K562 (cell line): ENCODE measurements at regions not wholly inside any gene's neighbourhood (a gene's known extent, or its start where the extent isn't known, plus 50 kb on each side); places are given as distances from the start of the nearest gene placed in this dataset.
A peak's percentile ranks its signal among the peaks of the same experiment; 100 is the strongest.

Experiments
- ATAC-seq: fragments of 200-7000 bp; cut with Tn5 transposase; 3 replicates; pipeline ENCODE4 v1.9.1; 2020; ENCODE audit warnings: moderate library complexity
- BruUV-seq: library from RNA; stranded (reverse); fragments of 400-500 nt; replicated peaks from 2 replicates; lab custom pipeline; 2021; lab: Mats Ljungman, UMichigan
- CTCF ChIA-PET: fragments of 300-600 bp; formaldehyde crosslinking; extraction: SDS; loops from one replicate; lab custom pipeline; 2021; ENCODE audit warnings: low intra/inter-chr PET ratio; lab: Yijun Ruan, JAX
- POLR2A ChIA-PET: fragments of 300-600, 350-650 bp; sonication (Branson Sonifier 250); formaldehyde crosslinking; extraction: SDS; loops from one replicate; lab custom pipeline; 2021; ENCODE audit warnings: antibody characterized with exemption, inconsistent platforms; lab: Yijun Ruan, JAX
- DNase-seq, 4 experiments: peaks; one replicate each; pipeline versions ENCODE4 v3.0.0 to v3.0.0-alpha.2; 2011 to 2018; ENCODE audit warnings: low spot score in 3 of 4, mixed read lengths in 3 of 4; ENCODE audit errors: extremely low read depth in 1 of 4
- FAIRE-seq: peaks from 2 replicates; lab custom pipeline; 2011; peaks lifted over from hg19 to GRCh38; lab: Jason Lieb, UNC
- H2AFZ ChIP-seq: 2 replicates; pipeline ENCODE4 v1.6.0; 2011; ENCODE audit warnings: low read depth, low read length, control low read depth, inconsistent platforms
- H3K27ac ChIP-seq: fragments of 200-600 bp; 3 replicates; pipeline ENCODE4 v1.8.0; 2011; ENCODE audit warnings: low read depth, mild to moderate bottlenecking, control low read depth, inconsistent platforms, low read length, moderate library complexity, mixed read lengths; ENCODE audit errors: extremely low read depth
- H3K27me3 ChIP-seq, 2 experiments: fragments of 300-600 bp in 1 of 2; 2 replicates in 1 of 2; 3 replicates in 1 of 2; pipeline versions ENCODE4 v1.6.0 to v1.8.0; 2011; ENCODE audit warnings: inconsistent platforms in 2 of 2, low read length in 2 of 2, mild to moderate bottlenecking in 1 of 2, mixed read lengths in 1 of 2, moderate library complexity in 1 of 2; ENCODE audit not compliant: control insufficient read depth in 2 of 2, insufficient read depth in 2 of 2
- H3K36me3 ChIP-seq: fragments of 300-600 bp; 3 replicates; pipeline ENCODE4 v1.8.0; 2011; ENCODE audit warnings: mild to moderate bottlenecking, low read length, inconsistent platforms; ENCODE audit not compliant: control insufficient read depth, insufficient read depth
- H3K4me1 ChIP-seq, 2 experiments: fragments of 200-600 bp in 1 of 2; replicated peaks in 1 of 2; 2 replicates in 1 of 2; 3 replicates in 1 of 2; pipeline versions ENCODE4 v1.5.1 to v1.8.0; 2011; ENCODE audit warnings: inconsistent platforms in 2 of 2, low read length in 2 of 2, mild to moderate bottlenecking in 1 of 2, mixed read lengths in 1 of 2, moderate library complexity in 1 of 2; ENCODE audit not compliant: control insufficient read depth in 2 of 2, insufficient read depth in 2 of 2
- H3K4me2 ChIP-seq: 2 replicates; pipeline ENCODE4 v1.6.1; 2011; ENCODE audit warnings: low read length, control low read depth, inconsistent platforms, mixed read lengths; ENCODE audit not compliant: insufficient read depth
- H3K4me3 ChIP-seq: fragments of 200-600 bp; sonication (generic), shearing (Covaris generic); 2 replicates; pipeline ENCODE4 v1.5.1; 2016; ENCODE audit warnings: control low read depth, inconsistent platforms
- H3K79me2 ChIP-seq: fragments of 200-600 bp; 3 replicates; pipeline ENCODE4 v1.8.0; 2011; ENCODE audit warnings: low read length, inconsistent platforms; ENCODE audit not compliant: control insufficient read depth, insufficient read depth
- H3K9ac ChIP-seq, 2 experiments: 2 replicates each; pipeline versions ENCODE4 v1.6.0 to v1.6.1; 2011; ENCODE audit warnings: low read depth in 2 of 2, low read length in 2 of 2, control low read depth in 1 of 2, inconsistent platforms in 1 of 2, mild to moderate bottlenecking in 1 of 2, mixed read lengths in 1 of 2; ENCODE audit not compliant: insufficient read depth in 1 of 2
- H3K9me1 ChIP-seq: one replicate; pipeline ENCODE4 v1.6.0; 2011; ENCODE audit warnings: inconsistent platforms, mild to moderate bottlenecking, low read length, moderate library complexity; ENCODE audit not compliant: control insufficient read depth, insufficient read depth
- H3K9me3 ChIP-seq: replicated peaks from 2 replicates; pipeline ENCODE4 v1.5.1; 2011; ENCODE audit warnings: low read depth, low read length, inconsistent platforms; ENCODE audit not compliant: control insufficient read depth, insufficient read depth
- H4K20me1 ChIP-seq: replicated peaks from 2 replicates; pipeline ENCODE4 v1.6.1; 2011; ENCODE audit warnings: low read length, inconsistent platforms, mixed read lengths; ENCODE audit not compliant: control insufficient read depth, insufficient read depth
- BHLHE40 ChIP-seq: IDR thresholded peaks from 2 replicates; pipeline ENCODE4 v1.6.1; 2011; ENCODE audit warnings: low read length, improper control_type of control experiment
- MYBL2 ChIP-seq, 2 experiments: fragments of 450-650 bp in 1 of 2; sonication (generic) in 1 of 2; formaldehyde crosslinking in 1 of 2; IDR thresholded peaks; 2 replicates each; pipeline versions ENCODE4 v1.6.1 to v1.8.1; 2017 to 2022; ENCODE audit warnings: borderline replicate concordance in 1 of 2, inconsistent platforms in 1 of 2, low read depth in 1 of 2, mild to moderate bottlenecking in 1 of 2, missing genetic modification reagents in 1 of 2, moderate library complexity in 1 of 2
- NFE2 ChIP-seq: IDR thresholded peaks from 2 replicates; pipeline ENCODE4 v1.6.1; 2014; ENCODE audit warnings: antibody characterized with exemption, low read depth
- NRF1 ChIP-seq, 2 experiments: fragments of 450-650 bp; IDR thresholded peaks in 1 of 2; conservative IDR thresholded peaks in 1 of 2; 2 replicates each; pipeline ENCODE4 v1.6.1; 2014; ENCODE audit warnings: mild to moderate bottlenecking in 2 of 2
- SPI1 ChIP-seq: IDR thresholded peaks from 2 replicates; pipeline ENCODE4 v1.6.1; 2011; ENCODE audit warnings: low read depth, low read length, control low read depth, borderline replicate concordance
- XRCC5 ChIP-seq: fragments of 200-400 bp; formaldehyde crosslinking; IDR thresholded peaks from 2 replicates; pipeline ENCODE4 v1.6.1; 2017; ENCODE audit warnings: low read depth, mild to moderate bottlenecking, low read length
- ZNF639 ChIP-seq, 2 experiments: fragments of 200-800 bp in 1 of 2; sonication (Bioruptor generic) in 1 of 2; sonication (generic) in 1 of 2; formaldehyde crosslinking in 1 of 2; IDR thresholded peaks in 1 of 2; conservative IDR thresholded peaks in 1 of 2; 2 replicates each; pipeline versions ENCODE4 v1.5.0 to v1.6.1; 2016 to 2020; ENCODE audit warnings: missing compliant biosample characterization in 1 of 2, missing genetic modification characterization in 1 of 2, missing genetic modification reagents in 1 of 2
- WGBS: fragments of 100-300 bp; shearing (Covaris generic); methylation state at CpG from one replicate; pipeline ENCODE4 v1.1.6; 2016; ENCODE audit warnings: low coverage, mixed read lengths; ENCODE audit not compliant: insufficient coverage; ENCODE audit errors: missing lambda C conversion rate; 5-methylcytosine and 5-hydroxymethylcytosine counted together
- in situ Hi-C: fragments of 300-500 bp; cut with MboI; formaldehyde crosslinking; loops from 4 replicates; pipeline ENCODE4 v1.15.0; 2018; ENCODE audit warnings: inconsistent platforms, mixed read lengths
- intact Hi-C: fragments of 100-400 bp; cut with micrococcal nuclease; formaldehyde crosslinking; loops from 2 replicates; pipeline ENCODE4 v1.14.2; 2022

DNA sequence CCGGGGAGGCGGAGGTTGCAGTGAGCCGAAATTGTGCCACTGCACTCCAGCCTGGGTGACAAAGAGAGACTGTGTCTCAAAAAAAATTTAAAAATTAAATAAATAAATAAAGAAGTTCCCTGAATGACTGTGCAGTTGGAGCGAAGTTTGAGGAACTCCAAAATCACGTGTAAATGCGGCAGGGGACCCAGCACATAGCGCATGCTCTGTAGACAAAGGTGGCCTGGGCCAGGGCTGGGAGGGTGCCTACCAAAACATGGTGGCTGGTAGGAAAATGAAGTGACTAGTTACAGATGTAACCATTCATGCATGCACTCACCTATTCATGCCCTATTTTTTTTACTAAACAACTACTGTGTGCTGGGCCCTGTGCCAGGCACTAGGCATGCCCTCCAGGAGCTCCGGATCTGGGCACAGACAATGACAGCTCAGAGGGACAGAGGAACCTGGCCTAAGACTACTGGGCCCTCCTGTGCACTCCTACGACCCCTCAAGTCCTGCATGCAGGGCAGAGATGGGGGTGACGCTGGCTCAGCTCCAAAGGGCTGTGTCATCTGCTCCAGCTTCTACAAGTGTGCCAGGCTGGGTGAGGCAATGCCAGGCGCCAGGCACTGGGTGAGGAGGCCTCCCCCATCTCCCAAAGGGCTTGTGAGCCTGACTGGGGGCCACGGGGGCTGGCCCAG, 65.3 kb downstream of the RMI2 start:
- intact Hi-C loops (no loop called here), in situ Hi-C loops (no loop called here)
- H3K79me2 ChIP-seq = no peaks in the 10 kb centered on the region
- DNase-seq = no peak
- 0 out of 4 replicates have a peak overlapping the region, but pooled peaks of 1 of the 2 experiments have one; percentile 23 for H3K9ac ChIP-seq
- peaks cover 10 to 27% of the 10 kb centered on the region in 2 experiments for H3K27me3 ChIP-seq
- no peaks in the 10 kb centered on the region for H3K9me3 ChIP-seq
- no peaks in the 10 kb centered on the region for H3K9me1 ChIP-seq
- H3K4me3 ChIP-seq = no peak overlapping the region
- 20% methylated on average over 11 of the region's 12 CpGs for WGBS
- TF ChIP-seq BHLHE40 = peak; percentile 41; the same call in 1 of the 2 replicates
- TF ChIP-seq SPI1 = peak; percentile 34; the same call in 1 of the 2 replicates
- TF ChIP-seq NRF1 (conservative IDR thresholded peaks at IDR 0.05 in 1 of 2, IDR thresholded peaks at IDR 0.05 in 1 of 2) = peak; percentile 57 to 62
- no peak for TF ChIP-seq XRCC5
- TF ChIP-seq ZNF639 (CRISPR knock-in tag; conservative IDR thresholded peaks at IDR 0.05 in 1 of 2, IDR thresholded peaks at IDR 0.05 in 1 of 2) = no peak
- no peak for TF ChIP-seq MYBL2 (IDR thresholded peaks at IDR 0.05; ENCODE audit: low read depth)
- TF ChIP-seq MYBL2 (CRISPR knock-in tag; IDR thresholded peaks at IDR 0.05; ENCODE audit: borderline replicate concordance) = no peak
- 0 out of 2 replicates have a peak, but pooled peaks have one; percentile 22 for TF ChIP-seq NFE2
- TF ChIP-seq, all 486 proteins: peak for 4
- BruUV-seq = no TSS peak
- Histone ChIP-seq H2AFZ (no peak overlapping the region), H3K4me1 (peaks cover 0 to 11% of the 10 kb centered on the region in 2 experiments; a peak in 2 of 5 replicates), H3K36me3 (no peaks in the 10 kb centered on the region), H4K20me1 (peaks cover 8% of the 10 kb centered on the region; the same call in 1 of the 2 replicates), H3K27ac (no peak overlapping the region), H3K4me2 (no peak overlapping the region)
- ATAC-seq (no peak), FAIRE-seq (no peak)
- CTCF ChIA-PET = no interaction called here
- POLR2A ChIA-PET = interaction anchor here (0.7 to 1.0 kb wide), 3 partner anchors 9 to 217 kb away, joined by 3 to 5 read pairs (median 3); no protein-coding TSS in a partner anchor
